HCT116 (cell line): ENCODE measurements at regions not wholly inside any gene's neighbourhood (a gene's known extent, or its start where the extent isn't known, plus 50 kb on each side); places are given as distances from the start of the nearest gene placed in this dataset.

Source experiments
- ATAC-seq: fragments of 200-7000 bp; cut with Tn5 transposase; 2 replicates; pipeline ENCODE4 v1.9.1; 2020; ENCODE audit warnings: mild to moderate bottlenecking, moderate library complexity
- BruUV-seq: library from RNA; stranded (reverse); fragments of 400-500 nt; replicated peaks from 2 replicates; lab custom pipeline; 2021; lab: Mats Ljungman, UMichigan
- CTCF ChIA-PET: fragments of 300-600 bp; sonication (Branson Sonifier 250); formaldehyde crosslinking; loops from one replicate; lab custom pipeline; 2021; ENCODE audit warnings: antibody characterized with exemption; lab: Charles Lee
- POLR2A ChIA-PET: fragments of 300-600, 350-600 bp; sonication (Branson Sonifier 250); formaldehyde crosslinking; loops from one replicate; lab custom pipeline; 2021; ENCODE audit warnings: antibody characterized with exemption; lab: Charles Lee
- RAD21 ChIA-PET, 2 experiments: fragments of 300-600 bp; sonication (Branson Sonifier 250); formaldehyde crosslinking; loops; one replicate each; lab custom pipeline; 2023; ENCODE audit warnings: low total read pairs in 2 of 2; ENCODE audit not compliant: uncharacterized antibody in 2 of 2, unreplicated experiment in 2 of 2, low non-redundant PET in 1 of 2; lab: Charles Lee
- DNase-seq: peaks from one replicate; pipeline ENCODE4 v3.0.0-alpha.2; 2010; ENCODE audit warnings: low read depth, low spot score
- H2AFZ ChIP-seq: fragments of 200-600 bp; shearing (Covaris generic), sonication (generic); 2 replicates; pipeline ENCODE4 v1.6.1; 2017; ENCODE audit warnings: low read depth, mixed run types, mixed read lengths, antibody characterized with exemption, low read length; ENCODE audit not compliant: poor library complexity, severe bottlenecking
- H3K27ac ChIP-seq: 2 replicates; pipeline ENCODE4 v1.5.1; 2012; ENCODE audit warnings: low read depth, low read length
- H3K27me3 ChIP-seq: fragments of 200-600 bp; sonication (generic); 2 replicates; pipeline ENCODE4 v1.6.1; 2016; ENCODE audit warnings: mixed run types, low read length, mixed read lengths; ENCODE audit not compliant: insufficient read depth
- H3K36me3 ChIP-seq, 2 experiments: fragments of 200-500 bp in 1 of 2; fragments of 200-600 bp in 1 of 2; sonication (Bioruptor generic) in 1 of 2; sonication (generic) in 1 of 2; 2 replicates each; pipeline versions ENCODE4 v1.5.1 to v1.6.1; 2014 to 2016; ENCODE audit warnings: low read length in 2 of 2, inconsistent platforms in 1 of 2, mixed read lengths in 1 of 2, mixed run types in 1 of 2; ENCODE audit not compliant: insufficient read depth in 2 of 2, control insufficient read depth in 1 of 2
- H3K4me1 ChIP-seq, 2 experiments: fragments of 200-600 bp in 1 of 2; sonication (generic) in 1 of 2; 2 replicates each; pipeline versions ENCODE4 v1.5.1 to v1.6.1; 2012 to 2017; ENCODE audit warnings: low read length in 2 of 2, inconsistent platforms in 1 of 2, mild to moderate bottlenecking in 1 of 2, mixed read lengths in 1 of 2, mixed run types in 1 of 2, moderate library complexity in 1 of 2; ENCODE audit not compliant: insufficient read depth in 2 of 2, control insufficient read depth in 1 of 2
- H3K4me2 ChIP-seq: fragments of 200-600 bp; sonication (generic); 2 replicates; pipeline ENCODE4 v1.6.1; 2017; ENCODE audit warnings: mixed run types, low read length, mixed read lengths
- H3K4me3 ChIP-seq, 2 experiments: fragments of 200-600 bp in 1 of 2; sonication (generic) in 1 of 2; replicated peaks in 1 of 2; 2 replicates each; pipeline ENCODE4 v1.5.1; 2011 to 2016; ENCODE audit warnings: low read length in 2 of 2, control low read depth in 1 of 2, low read depth in 1 of 2, mild to moderate bottlenecking in 1 of 2, mixed read lengths in 1 of 2, mixed run types in 1 of 2
- H3K79me2 ChIP-seq: fragments of 200-600 bp; sonication (generic); 2 replicates; pipeline ENCODE4 v1.6.1; 2017; ENCODE audit warnings: mild to moderate bottlenecking, mixed run types, low read length, moderate library complexity, mixed read lengths; ENCODE audit not compliant: insufficient read depth
- H3K9ac ChIP-seq: fragments of 200-600 bp; sonication (generic); 2 replicates; pipeline ENCODE4 v1.6.1; 2016; ENCODE audit warnings: low read length, mixed read lengths
- H3K9me2 ChIP-seq: fragments of 200-600 bp; sonication (generic), shearing (Covaris generic); 2 replicates; pipeline ENCODE4 v1.6.1; 2017; ENCODE audit warnings: mixed run types, mild to moderate bottlenecking, moderate library complexity; ENCODE audit not compliant: insufficient read depth
- H3K9me3 ChIP-seq, 2 experiments: fragments of 200-500 bp in 1 of 2; fragments of 200-600 bp in 1 of 2; sonication (Bioruptor generic) in 1 of 2; sonication (generic) in 1 of 2; 2 replicates each; pipeline ENCODE4 v1.6.1; 2014 to 2017; ENCODE audit warnings: low read length in 2 of 2, mixed read lengths in 2 of 2, inconsistent platforms in 1 of 2, low read depth in 1 of 2, mild to moderate bottlenecking in 1 of 2, mixed run types in 1 of 2, moderate library complexity in 1 of 2; ENCODE audit not compliant: control insufficient read depth in 1 of 2, insufficient read depth in 1 of 2
- H4K20me1 ChIP-seq: fragments of 200-600 bp; sonication (generic), shearing (Covaris generic); 2 replicates; pipeline ENCODE4 v1.6.1; 2017; ENCODE audit warnings: mixed run types, mild to moderate bottlenecking, moderate library complexity; ENCODE audit not compliant: insufficient read depth
- CBX3 ChIP-seq: IDR thresholded peaks from 2 replicates; pipeline ENCODE4 v1.6.1; 2012; ENCODE audit warnings: low read depth
- CEBPB ChIP-seq: IDR thresholded peaks from 2 replicates; pipeline ENCODE4 v1.6.1; 2012; ENCODE audit warnings: low read depth
- ELF1 ChIP-seq: IDR thresholded peaks from 2 replicates; pipeline ENCODE4 v1.6.1; 2012; ENCODE audit warnings: low read depth, borderline replicate concordance
- EZH2phosphoT487 ChIP-seq: fragments of 200-600 bp; IDR thresholded peaks from 2 replicates; pipeline ENCODE4 v1.6.1; 2018; ENCODE audit warnings: antibody characterized with exemption, borderline replicate concordance
- FOSL1 ChIP-seq: IDR thresholded peaks from 2 replicates; pipeline ENCODE4 v1.6.1; 2012; ENCODE audit warnings: low read depth
- JUND ChIP-seq: IDR thresholded peaks from 2 replicates; pipeline ENCODE4 v1.6.1; 2012
- POLR2A ChIP-seq: IDR thresholded peaks from 2 replicates; pipeline ENCODE4 v1.7.0; 2011; ENCODE audit warnings: borderline replicate concordance; ENCODE audit not compliant: insufficient read depth, insufficient read length; ENCODE audit errors: extremely low read depth
- POLR2AphosphoS5 ChIP-seq: IDR thresholded peaks from 2 replicates; pipeline ENCODE4 v1.6.1; 2011; ENCODE audit warnings: mild to moderate bottlenecking, low read depth, low read length, moderate library complexity
- RAD21 ChIP-seq: IDR thresholded peaks from 2 replicates; pipeline ENCODE4 v1.6.1; 2012; ENCODE audit warnings: low read depth, mild to moderate bottlenecking
- SIN3A ChIP-seq: IDR thresholded peaks from 2 replicates; pipeline ENCODE4 v1.6.1; 2012; ENCODE audit warnings: low read depth
- SP1 ChIP-seq: IDR thresholded peaks from 2 replicates; pipeline ENCODE4 v1.6.1; 2012; ENCODE audit warnings: low read depth
- SRF ChIP-seq: IDR thresholded peaks from 2 replicates; pipeline ENCODE4 v1.6.1; 2012; ENCODE audit warnings: low read depth
- TCF7L2 ChIP-seq: IDR thresholded peaks from 2 replicates; pipeline ENCODE4 v1.7.0; 2011; ENCODE audit warnings: borderline replicate concordance, inconsistent platforms; ENCODE audit not compliant: insufficient read depth, insufficient read length; ENCODE audit errors: extremely low read depth
- YY1 ChIP-seq: IDR thresholded peaks from 2 replicates; pipeline ENCODE4 v1.6.1; 2011; ENCODE audit warnings: low read length, low read depth, moderate library complexity, mild to moderate bottlenecking; ENCODE audit not compliant: insufficient replicate concordance; ENCODE audit errors: extremely low read depth
- ZNF274 ChIP-seq: fragments of 200-500 bp; sonication (Bioruptor generic); IDR thresholded peaks from 2 replicates; pipeline ENCODE4 v1.6.1; 2014; ENCODE audit warnings: mild to moderate bottlenecking, low read depth, low read length, inconsistent platforms
- intact Hi-C: fragments of 100-400 bp; cut with micrococcal nuclease; formaldehyde crosslinking; loops from 2 replicates; pipeline ENCODE4 v1.10.0; 2022
- TF ChIP-seq, protein P1 (sequence below): IDR thresholded peaks from 2 replicates; pipeline ENCODE4 v1.6.1; 2011; ENCODE audit warnings: mild to moderate bottlenecking, low read length, moderate library complexity; ENCODE audit not compliant: insufficient replicate concordance; ENCODE audit errors: extremely low read depth
- TF ChIP-seq, protein P2 (sequence below): IDR thresholded peaks from 2 replicates; pipeline ENCODE4 v1.6.1; 2012

DNA sequence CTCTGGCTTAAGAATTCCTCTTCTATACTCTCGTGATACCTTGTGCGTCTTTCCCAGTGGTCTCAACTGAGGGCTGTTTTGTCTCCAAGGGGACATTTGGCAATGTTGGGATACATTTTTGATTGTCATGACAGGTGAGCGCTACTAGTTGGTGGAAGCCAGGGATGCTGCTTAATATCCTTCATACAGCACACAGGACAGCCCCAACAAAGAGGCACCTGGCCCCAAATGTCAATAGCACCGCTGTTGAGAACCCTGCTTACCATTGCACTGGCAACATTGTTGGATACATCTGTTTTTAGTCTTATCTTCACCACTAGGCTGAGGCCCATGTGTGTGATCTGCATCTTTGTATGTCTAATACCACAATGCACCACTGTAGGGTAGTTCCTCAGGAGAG lies 114.1 kb downstream of the C9orf152 start:
- Histone ChIP-seq H3K9me2 (no peaks in the 10 kb centered on the region), H3K4me2 (no peak overlapping the region), H3K79me2 (peaks cover 82% of the 10 kb centered on the region), H4K20me1 (peaks cover 10% of the 10 kb centered on the region; the same call in 1 of the 2 replicates), H3K36me3 (no peaks in the 10 kb centered on the region), H2AFZ (no peak overlapping the region), H3K27me3 (no peaks in the 10 kb centered on the region), H3K9ac (no peak overlapping the region), H3K27ac (no peak overlapping the region), H3K9me3 (no peaks in the 10 kb centered on the region), H3K4me1 (peaks cover 12 to 18% of the 10 kb centered on the region in 2 experiments; a peak in 3 of 4 replicates), H3K4me3 (no peak overlapping the region)
- RAD21 ChIA-PET: no interaction called here
- POLR2A ChIA-PET: no interaction called here
- CTCF ChIA-PET: no interaction called here
- TF ChIP-seq SIN3A (no peak), TCF7L2 (no peak), ELF1 (no peak), SP1 (no peak)
- ATAC-seq (no peak), DNase-seq (no peak)
- no TSS peak for BruUV-seq
- intact Hi-C loops: no loop called here

DNA sequence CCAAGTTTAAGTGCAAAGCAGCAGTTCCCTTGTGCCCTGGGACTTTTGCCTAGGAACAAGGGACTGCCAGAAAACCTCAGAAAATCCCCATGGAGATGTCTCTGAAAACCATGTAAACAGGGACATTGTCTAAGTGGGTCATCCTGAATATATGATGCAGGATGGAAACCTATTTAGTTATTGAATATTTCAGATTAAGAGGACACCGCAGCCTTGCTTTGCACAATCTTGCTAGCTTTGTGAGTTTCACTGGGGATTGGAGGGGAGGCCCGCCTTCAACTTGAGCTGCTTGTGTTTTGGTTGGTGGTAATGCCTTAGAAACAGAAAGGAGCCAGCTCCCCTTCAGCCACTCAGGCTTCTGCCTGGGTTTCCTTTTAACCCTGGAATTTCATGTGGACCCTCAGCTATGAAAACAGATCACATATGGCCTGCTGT lies 112.8 kb downstream of the C9orf152 start:
- Histone ChIP-seq H3K9me2 (no peaks in the 10 kb centered on the region), H3K79me2 (peaks cover 79% of the 10 kb centered on the region), H3K36me3 (no peaks in the 10 kb centered on the region), H3K4me2 (no peak overlapping the region), H3K27ac (no peak overlapping the region), H3K27me3 (no peaks in the 10 kb centered on the region), H3K9ac (no peak overlapping the region), H4K20me1 (peaks cover 10% of the 10 kb centered on the region; the same call in 1 of the 2 replicates), H3K4me1 (peaks cover 0 to 6% of the 10 kb centered on the region in 2 experiments; a peak in 1 of 4 replicates), H3K9me3 (no peaks in the 10 kb centered on the region), H2AFZ (no peak overlapping the region), H3K4me3 (no peak overlapping the region)
- ChIA-PET CTCF (no interaction called here), RAD21 (no interaction called here), POLR2A (no interaction called here)
- TF ChIP-seq SRF: no peak
- TF ChIP-seq CEBPB: no peak
- TF ChIP-seq CBX3: no peak
- no peak for TF ChIP-seq YY1
- no peak for TF ChIP-seq POLR2AphosphoS5
- no peak for TF ChIP-seq ELF1
- TF ChIP-seq, protein P1, sequence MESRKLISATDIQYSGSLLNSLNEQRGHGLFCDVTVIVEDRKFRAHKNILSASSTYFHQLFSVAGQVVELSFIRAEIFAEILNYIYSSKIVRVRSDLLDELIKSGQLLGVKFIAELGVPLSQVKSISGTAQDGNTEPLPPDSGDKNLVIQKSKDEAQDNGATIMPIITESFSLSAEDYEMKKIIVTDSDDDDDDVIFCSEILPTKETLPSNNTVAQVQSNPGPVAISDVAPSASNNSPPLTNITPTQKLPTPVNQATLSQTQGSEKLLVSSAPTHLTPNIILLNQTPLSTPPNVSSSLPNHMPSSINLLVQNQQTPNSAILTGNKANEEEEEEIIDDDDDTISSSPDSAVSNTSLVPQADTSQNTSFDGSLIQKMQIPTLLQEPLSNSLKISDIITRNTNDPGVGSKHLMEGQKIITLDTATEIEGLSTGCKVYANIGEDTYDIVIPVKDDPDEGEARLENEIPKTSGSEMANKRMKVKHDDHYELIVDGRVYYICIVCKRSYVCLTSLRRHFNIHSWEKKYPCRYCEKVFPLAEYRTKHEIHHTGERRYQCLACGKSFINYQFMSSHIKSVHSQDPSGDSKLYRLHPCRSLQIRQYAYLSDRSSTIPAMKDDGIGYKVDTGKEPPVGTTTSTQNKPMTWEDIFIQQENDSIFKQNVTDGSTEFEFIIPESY: no peak
- no peak for TF ChIP-seq POLR2A
- no peak for TF ChIP-seq JUND
- no peak for TF ChIP-seq FOSL1
- no peak for TF ChIP-seq TCF7L2
- TF ChIP-seq, protein P2, sequence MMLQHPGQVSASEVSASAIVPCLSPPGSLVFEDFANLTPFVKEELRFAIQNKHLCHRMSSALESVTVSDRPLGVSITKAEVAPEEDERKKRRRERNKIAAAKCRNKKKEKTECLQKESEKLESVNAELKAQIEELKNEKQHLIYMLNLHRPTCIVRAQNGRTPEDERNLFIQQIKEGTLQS: no peak
- TF ChIP-seq EZH2phosphoT487: no peak
- no peak for TF ChIP-seq RAD21
- TF ChIP-seq SIN3A: no peak
- no peak for TF ChIP-seq ZNF274
- no peak for TF ChIP-seq SP1
- BruUV-seq: no TSS peak
- intact Hi-C loops: no loop called here
- ATAC-seq (no peak), DNase-seq (no peak)
